ENCODE measurements at regions not wholly inside any gene's neighbourhood (a gene's known extent, or its start where the extent isn't known, plus 50 kb on each side); places are given as distances from the start of the nearest gene placed in this dataset.

GRCh38 chr11:128330203-128330602 is 257.2 kb downstream of the ETS1 start:
- Histone ChIP-seq H3K36me3 (replicated peaks; ENCODE audit: low read depth, low read length) (no peaks in the 10 kb centered on the region), H3K4me3 (ENCODE audit: low read length) (no peak overlapping the region), H3K9ac (ENCODE audit: low read length) (no peak overlapping the region), H3K27ac (ENCODE audit: low read length) (no peak overlapping the region), H2AFZ (ENCODE audit: low read depth, low read length) (no peak overlapping the region), H3K27me3 (ENCODE audit: low read depth, low read length) (no peaks in the 10 kb centered on the region), H3K4me2 (ENCODE audit: low read length) (no peak overlapping the region), H3K4me1 (ENCODE audit: low read length) (peaks cover under 1% of the 10 kb centered on the region; the same call in 1 of the 2 replicates), H3K79me2 (ENCODE audit: low read length) (no peaks in the 10 kb centered on the region), H3K9me3 (ENCODE audit: insufficient read depth, low read length) (no peaks in the 10 kb centered on the region), H4K20me1 (ENCODE audit: insufficient read depth, low read length) (no peaks in the 10 kb centered on the region)
- no peak for TF ChIP-seq EZH2phosphoT487 (IDR thresholded peaks at IDR 0.05; ENCODE audit: low read depth)
- TF ChIP-seq, protein P1, sequence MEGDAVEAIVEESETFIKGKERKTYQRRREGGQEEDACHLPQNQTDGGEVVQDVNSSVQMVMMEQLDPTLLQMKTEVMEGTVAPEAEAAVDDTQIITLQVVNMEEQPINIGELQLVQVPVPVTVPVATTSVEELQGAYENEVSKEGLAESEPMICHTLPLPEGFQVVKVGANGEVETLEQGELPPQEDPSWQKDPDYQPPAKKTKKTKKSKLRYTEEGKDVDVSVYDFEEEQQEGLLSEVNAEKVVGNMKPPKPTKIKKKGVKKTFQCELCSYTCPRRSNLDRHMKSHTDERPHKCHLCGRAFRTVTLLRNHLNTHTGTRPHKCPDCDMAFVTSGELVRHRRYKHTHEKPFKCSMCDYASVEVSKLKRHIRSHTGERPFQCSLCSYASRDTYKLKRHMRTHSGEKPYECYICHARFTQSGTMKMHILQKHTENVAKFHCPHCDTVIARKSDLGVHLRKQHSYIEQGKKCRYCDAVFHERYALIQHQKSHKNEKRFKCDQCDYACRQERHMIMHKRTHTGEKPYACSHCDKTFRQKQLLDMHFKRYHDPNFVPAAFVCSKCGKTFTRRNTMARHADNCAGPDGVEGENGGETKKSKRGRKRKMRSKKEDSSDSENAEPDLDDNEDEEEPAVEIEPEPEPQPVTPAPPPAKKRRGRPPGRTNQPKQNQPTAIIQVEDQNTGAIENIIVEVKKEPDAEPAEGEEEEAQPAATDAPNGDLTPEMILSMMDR (IDR thresholded peaks at IDR 0.05; ENCODE audit: low read depth, low read length): no peak

GRCh38 chr11:128328955-128329551 is 258.3 kb downstream of the ETS1 start:
- no peak overlapping the region for H3K4me3 ChIP-seq (ENCODE audit: low read length)
- H3K4me2 ChIP-seq (ENCODE audit: low read length): no peak overlapping the region
- TF ChIP-seq, protein P1 (IDR thresholded peaks at IDR 0.05; ENCODE audit: low read depth, low read length): no peak
- no peak for TF ChIP-seq EZH2phosphoT487 (IDR thresholded peaks at IDR 0.05; ENCODE audit: low read depth)

GRCh38 chr11:128327274-128327673 is 260.1 kb downstream of the ETS1 start:
- Histone ChIP-seq H3K4me1 (ENCODE audit: low read length) (peaks cover 27% of the 10 kb centered on the region), H3K79me2 (ENCODE audit: low read length) (no peaks in the 10 kb centered on the region), H3K4me2 (ENCODE audit: low read length) (no peak overlapping the region), H3K4me3 (ENCODE audit: low read length) (no peak overlapping the region), H4K20me1 (ENCODE audit: insufficient read depth, low read length) (no peaks in the 10 kb centered on the region), H3K36me3 (replicated peaks; ENCODE audit: low read depth, low read length) (no peaks in the 10 kb centered on the region), H2AFZ (ENCODE audit: low read depth, low read length) (no peak overlapping the region), H3K9me3 (ENCODE audit: insufficient read depth, low read length) (no peaks in the 10 kb centered on the region), H3K9ac (ENCODE audit: low read length) (no peak overlapping the region), H3K27me3 (ENCODE audit: low read depth, low read length) (no peaks in the 10 kb centered on the region), H3K27ac (ENCODE audit: low read length) (no peak overlapping the region)
- TF ChIP-seq EZH2phosphoT487 (IDR thresholded peaks at IDR 0.05; ENCODE audit: low read depth): no peak
- TF ChIP-seq, protein P1 (IDR thresholded peaks at IDR 0.05; ENCODE audit: low read depth, low read length): no peak

More at GRCh38 chr11:128328955-128329551, 258.3 kb downstream of the ETS1 start:
- H3K79me2 ChIP-seq (ENCODE audit: low read length): no peaks in the 10 kb centered on the region
- H2AFZ ChIP-seq (ENCODE audit: low read depth, low read length): no peak overlapping the region
- peaks cover 10% of the 10 kb centered on the region for H3K4me1 ChIP-seq (ENCODE audit: low read length)
- no peaks in the 10 kb centered on the region for H3K36me3 ChIP-seq (replicated peaks; ENCODE audit: low read depth, low read length)
- H3K9me3 ChIP-seq (ENCODE audit: insufficient read depth, low read length): no peaks in the 10 kb centered on the region
- H3K27me3 ChIP-seq (ENCODE audit: low read depth, low read length): no peaks in the 10 kb centered on the region
- no peak overlapping the region for H3K27ac ChIP-seq (ENCODE audit: low read length)
- no peaks in the 10 kb centered on the region for H4K20me1 ChIP-seq (ENCODE audit: insufficient read depth, low read length)
- no peak overlapping the region for H3K9ac ChIP-seq (ENCODE audit: low read length)

DNA sequence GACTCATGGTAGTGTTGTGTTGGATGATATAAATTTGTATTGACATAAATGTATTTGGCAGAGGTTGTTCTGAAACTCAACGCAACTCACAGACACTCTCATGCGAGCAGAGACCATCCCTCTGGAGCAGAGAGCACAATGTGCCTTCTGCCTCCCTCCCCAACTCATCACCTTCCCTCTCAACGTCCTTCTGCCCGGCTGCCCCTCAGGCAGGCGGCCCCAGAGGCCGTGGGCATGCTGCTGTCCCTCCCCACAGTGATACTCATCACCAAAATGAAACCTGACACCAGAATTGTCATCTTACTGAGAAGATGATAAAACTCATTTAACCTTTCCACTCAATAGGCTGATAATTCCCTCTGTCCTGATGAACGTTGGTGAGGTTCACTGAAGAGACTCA is 260.6 kb downstream of the ETS1 start:
- H3K36me3 ChIP-seq (replicated peaks; ENCODE audit: low read depth, low read length): no peaks in the 10 kb centered on the region
- H3K4me3 ChIP-seq (ENCODE audit: low read length): no peak overlapping the region
- peaks cover 27% of the 10 kb centered on the region for H3K4me1 ChIP-seq (ENCODE audit: low read length)
- no peaks in the 10 kb centered on the region for H3K9me3 ChIP-seq (ENCODE audit: insufficient read depth, low read length)
- no peak for TF ChIP-seq EZH2phosphoT487 (IDR thresholded peaks at IDR 0.05; ENCODE audit: low read depth)
- TF ChIP-seq, protein P1 (IDR thresholded peaks at IDR 0.05; ENCODE audit: low read depth, low read length): no peak
- H3K27me3 ChIP-seq (ENCODE audit: low read depth, low read length): no peaks in the 10 kb centered on the region
- H3K4me2 ChIP-seq (ENCODE audit: low read length): no peak overlapping the region
- H2AFZ ChIP-seq (ENCODE audit: low read depth, low read length): no peak overlapping the region
- H4K20me1 ChIP-seq (ENCODE audit: insufficient read depth, low read length): no peaks in the 10 kb centered on the region
- no peak overlapping the region for H3K9ac ChIP-seq (ENCODE audit: low read length)
- H3K79me2 ChIP-seq (ENCODE audit: low read length): no peaks in the 10 kb centered on the region
- H3K27ac ChIP-seq (ENCODE audit: low read length): no peak overlapping the region

All from OCI-LY3 (cell line).